ENCODE measurements at regions not wholly inside any gene's neighbourhood (a gene's known extent, or its start where the extent isn't known, plus 50 kb on each side); places are given as distances from the start of the nearest gene placed in this dataset.

GRCh38 chr14:97538749-97539410, 741.7 kb downstream of the VRK1 start (continued):
- no peak for TF ChIP-seq MAX (CRISPR knock-in tag; IDR thresholded peaks at IDR 0.05)
- TF ChIP-seq ZNF281 (CRISPR knock-in tag; IDR thresholded peaks at IDR 0.05), result no peak
- no peak for TF ChIP-seq PREB (CRISPR knock-in tag; IDR thresholded peaks at IDR 0.05; ENCODE audit: borderline replicate concordance)
- TF ChIP-seq ZBTB43 (CRISPR knock-in tag; IDR thresholded peaks at IDR 0.05), result no peak
- TF ChIP-seq PRRX2 (CRISPR knock-in tag; IDR thresholded peaks at IDR 0.05), result no peak

GRCh38 chr14:97539411-97539795, 742.2 kb downstream of the VRK1 start:
- ChIA-PET POLR2A (no interaction called here), CTCF (no interaction called here)
- DNase-seq (ENCODE audit: low spot score) (no peak), ATAC-seq (no peak)
- Mint-ChIP-seq H3K9me3 (no peaks in the 10 kb centered on the region), H3K27ac (no peak overlapping the region), H3K36me3 (no peaks in the 10 kb centered on the region), H3K4me1 (no peaks in the 10 kb centered on the region), H3K27me3 (ENCODE audit: low read depth) (no peaks in the 10 kb centered on the region), H3K4me3 (no peak overlapping the region)
- TF ChIP-seq NR2C2 (CRISPR knock-in tag; IDR thresholded peaks at IDR 0.05), result no peak
- TF ChIP-seq ZNF423 (CRISPR knock-in tag; IDR thresholded peaks at IDR 0.05), result no peak
- TF ChIP-seq CDX4 (CRISPR knock-in tag; IDR thresholded peaks at IDR 0.05; ENCODE audit: borderline replicate concordance), result no peak
- no peak for TF ChIP-seq FOXP4 (CRISPR knock-in tag; IDR thresholded peaks at IDR 0.05)
- TF ChIP-seq OVOL2 (CRISPR knock-in tag; IDR thresholded peaks at IDR 0.05; ENCODE audit: borderline replicate concordance), result no peak
- no peak for TF ChIP-seq FOXK1 (CRISPR knock-in tag; IDR thresholded peaks at IDR 0.05)
- no peak for TF ChIP-seq AR (CRISPR knock-in tag; IDR thresholded peaks at IDR 0.05)
- TF ChIP-seq NFE2L1 (CRISPR knock-in tag; IDR thresholded peaks at IDR 0.05), result no peak
- no peak for TF ChIP-seq ZNF263 (CRISPR knock-in tag; IDR thresholded peaks at IDR 0.05; ENCODE audit: low read depth)

Data from WTC11 (cell line).